ENCODE measurements at regions not wholly inside any gene's neighbourhood (a gene's known extent, or its start where the extent isn't known, plus 50 kb on each side); places are given as distances from the start of the nearest gene placed in this dataset.

DNA sequence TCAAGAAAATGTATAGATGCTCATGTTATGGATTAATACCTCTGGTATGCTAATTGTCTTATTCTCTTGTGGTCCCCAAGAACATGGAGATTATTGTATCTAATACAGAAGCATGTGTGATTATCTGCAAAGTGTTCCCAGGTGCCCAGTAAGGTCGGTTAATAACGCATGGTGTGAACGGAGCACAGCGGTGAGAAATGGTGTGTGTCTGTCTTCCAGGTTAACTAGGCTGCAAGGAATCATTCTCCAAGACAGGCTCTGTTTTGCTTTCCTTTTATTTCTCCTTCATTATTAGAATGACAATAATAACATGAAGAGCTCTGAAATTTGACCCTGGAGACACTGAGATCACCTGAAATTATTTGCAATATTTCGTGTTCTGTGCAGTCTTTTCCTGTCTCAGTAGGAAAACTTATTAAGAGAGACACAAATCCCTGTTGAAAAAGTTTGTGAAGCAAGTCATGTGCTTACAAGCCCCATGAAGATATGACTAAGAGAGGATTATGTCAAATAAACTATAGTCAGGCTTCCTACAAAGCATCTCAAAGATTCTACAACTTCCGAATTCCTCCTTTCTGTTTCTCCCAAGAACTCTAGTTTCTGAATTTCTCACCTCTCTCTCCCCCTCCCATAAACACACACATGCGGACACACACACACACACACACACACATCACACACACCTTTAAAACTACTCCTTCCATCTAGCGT is 230.9 kb downstream of the HS3ST1 start:
- Mint-ChIP-seq H3K27me3 (ENCODE audit: low read depth, poor library complexity) (no peaks in the 10 kb centered on the region), H3K9me3 (no peaks in the 10 kb centered on the region), H3K27ac (peak overlapping the region; percentile 7), H3K4me3 (no peak overlapping the region), H3K4me1 (peaks cover 29% of the 10 kb centered on the region), H3K36me3 (ENCODE audit: low read depth) (no peaks in the 10 kb centered on the region)
- TF ChIP-seq, protein P1, sequence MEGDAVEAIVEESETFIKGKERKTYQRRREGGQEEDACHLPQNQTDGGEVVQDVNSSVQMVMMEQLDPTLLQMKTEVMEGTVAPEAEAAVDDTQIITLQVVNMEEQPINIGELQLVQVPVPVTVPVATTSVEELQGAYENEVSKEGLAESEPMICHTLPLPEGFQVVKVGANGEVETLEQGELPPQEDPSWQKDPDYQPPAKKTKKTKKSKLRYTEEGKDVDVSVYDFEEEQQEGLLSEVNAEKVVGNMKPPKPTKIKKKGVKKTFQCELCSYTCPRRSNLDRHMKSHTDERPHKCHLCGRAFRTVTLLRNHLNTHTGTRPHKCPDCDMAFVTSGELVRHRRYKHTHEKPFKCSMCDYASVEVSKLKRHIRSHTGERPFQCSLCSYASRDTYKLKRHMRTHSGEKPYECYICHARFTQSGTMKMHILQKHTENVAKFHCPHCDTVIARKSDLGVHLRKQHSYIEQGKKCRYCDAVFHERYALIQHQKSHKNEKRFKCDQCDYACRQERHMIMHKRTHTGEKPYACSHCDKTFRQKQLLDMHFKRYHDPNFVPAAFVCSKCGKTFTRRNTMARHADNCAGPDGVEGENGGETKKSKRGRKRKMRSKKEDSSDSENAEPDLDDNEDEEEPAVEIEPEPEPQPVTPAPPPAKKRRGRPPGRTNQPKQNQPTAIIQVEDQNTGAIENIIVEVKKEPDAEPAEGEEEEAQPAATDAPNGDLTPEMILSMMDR (IDR thresholded peaks at IDR 0.05): no peak
- no peak for DNase-seq

DNA sequence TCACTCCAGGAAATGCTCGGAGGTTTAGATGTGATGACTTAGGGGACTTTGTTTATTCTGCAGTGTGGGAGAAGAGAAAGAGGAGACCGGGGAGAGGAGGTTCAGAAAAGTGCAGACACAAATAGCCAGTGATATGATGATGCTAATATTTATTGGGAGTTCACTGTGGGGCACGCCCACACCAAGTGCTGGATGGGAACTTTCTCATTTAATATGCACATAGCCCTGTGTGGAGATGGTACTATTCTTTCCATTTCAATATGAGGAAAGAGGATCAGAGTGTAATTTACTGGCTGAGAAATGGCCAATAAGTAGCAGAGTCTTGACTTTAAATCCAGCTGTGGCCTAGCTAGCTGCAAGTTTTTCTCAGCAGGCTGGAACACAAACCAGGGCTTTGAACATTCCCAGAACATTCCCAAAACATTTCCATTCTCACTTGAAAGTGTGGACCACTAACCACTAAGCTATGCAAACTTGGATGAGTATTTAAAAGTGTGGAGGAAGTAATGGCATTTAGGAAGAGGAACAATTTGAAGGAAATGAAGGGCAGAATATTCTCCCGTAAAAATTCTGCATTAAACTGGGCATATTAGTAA is 231.7 kb downstream of the HS3ST1 start:
- H3K27me3 Mint-ChIP-seq (ENCODE audit: low read depth, poor library complexity): no peaks in the 10 kb centered on the region
- TF ChIP-seq, protein P1 (IDR thresholded peaks at IDR 0.05): no peak

DNA sequence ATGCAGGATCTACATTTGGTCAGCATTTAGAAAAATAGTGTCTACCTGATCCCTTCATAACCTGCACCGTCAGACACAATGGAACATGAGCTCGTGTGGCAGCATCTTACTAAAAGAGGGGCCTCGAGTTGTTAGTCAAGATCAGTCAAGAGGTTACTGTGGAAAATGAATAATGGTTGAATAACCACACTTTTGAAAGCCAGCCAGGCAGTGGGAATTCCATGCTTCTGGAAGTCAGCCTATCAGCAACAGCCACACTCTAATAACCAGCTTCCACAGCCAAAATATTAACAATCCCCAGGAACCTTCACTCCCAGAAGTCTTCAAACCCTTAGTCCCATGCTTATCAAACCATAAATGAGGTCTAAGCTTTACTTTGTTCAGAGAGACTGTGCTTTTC is 234.3 kb downstream of the HS3ST1 start:
- Mint-ChIP-seq H3K4me1 (peaks cover 45% of the 10 kb centered on the region), H3K36me3 (ENCODE audit: low read depth) (no peaks in the 10 kb centered on the region), H3K27me3 (ENCODE audit: low read depth, poor library complexity) (no peaks in the 10 kb centered on the region)

More for the DNA sequence above, 231.7 kb downstream of the HS3ST1 start:
- Mint-ChIP-seq H3K27ac (peak overlapping the region; percentile 68), H3K4me3 (no peak overlapping the region), H3K36me3 (ENCODE audit: low read depth) (no peaks in the 10 kb centered on the region), H3K9me3 (no peaks in the 10 kb centered on the region), H3K4me1 (peaks cover 29% of the 10 kb centered on the region)
- no peak for DNase-seq

DNA sequence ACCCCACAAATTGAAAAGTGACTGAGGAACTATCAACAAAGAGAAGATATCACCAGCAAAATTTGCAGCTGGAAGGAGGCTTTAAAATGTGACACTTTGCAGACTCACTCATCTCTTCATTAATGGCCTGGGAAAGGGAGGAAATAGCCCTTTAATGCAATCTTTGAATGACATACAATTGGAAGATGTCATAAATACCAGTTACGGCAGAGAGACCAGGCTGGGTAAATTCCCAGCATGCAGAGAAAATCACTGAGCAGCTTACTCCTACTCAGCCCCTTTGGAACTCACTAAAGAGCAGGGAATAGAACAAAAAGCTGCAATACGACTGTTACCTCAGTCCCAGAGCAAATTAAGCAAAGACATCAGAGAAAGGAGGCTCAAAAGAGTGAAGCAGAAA is 238.9 kb downstream of the HS3ST1 start:
- TF ChIP-seq, protein P1 (IDR thresholded peaks at IDR 0.05): no peak
- DNase-seq: no peak
- H3K27ac Mint-ChIP-seq: peak overlapping the region; percentile 81
- no peaks in the 10 kb centered on the region for H3K9me3 Mint-ChIP-seq
- no peaks in the 10 kb centered on the region for H3K27me3 Mint-ChIP-seq (ENCODE audit: low read depth, poor library complexity)
- no peaks in the 10 kb centered on the region for H3K36me3 Mint-ChIP-seq (ENCODE audit: low read depth)
- H3K4me1 Mint-ChIP-seq: peaks cover 22% of the 10 kb centered on the region
- peak overlapping the region; percentile 11 for H3K4me3 Mint-ChIP-seq

More for the DNA sequence above, 234.3 kb downstream of the HS3ST1 start:
- Mint-ChIP-seq H3K4me3 (no peak overlapping the region), H3K9me3 (no peaks in the 10 kb centered on the region), H3K27ac (peak overlapping the region; percentile 49)
- TF ChIP-seq, protein P1 (IDR thresholded peaks at IDR 0.05): no peak
- DNase-seq: no peak

DNA sequence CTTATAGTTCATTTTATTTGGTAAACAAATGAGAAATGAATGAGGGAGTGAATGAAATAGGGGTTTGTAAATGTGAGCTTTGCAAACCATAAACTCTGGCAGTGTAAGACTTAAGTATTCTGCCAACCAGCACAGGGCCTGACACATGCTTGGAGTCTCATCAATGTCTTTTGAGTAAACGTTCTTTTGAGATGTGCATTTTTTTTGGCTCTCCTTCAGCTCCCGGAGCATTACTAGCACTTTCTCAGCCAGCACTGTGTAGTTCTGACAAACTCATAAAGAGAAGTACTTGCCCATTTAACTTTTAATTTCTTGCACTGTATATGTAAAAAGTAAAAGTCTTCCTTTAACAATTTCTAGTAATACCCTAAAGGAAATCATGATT is 245.3 kb downstream of the HS3ST1 start:
- no peak for DNase-seq
- Mint-ChIP-seq H3K4me1 (no peaks in the 10 kb centered on the region), H3K27ac (no peak overlapping the region), H3K4me3 (no peak overlapping the region), H3K9me3 (no peaks in the 10 kb centered on the region), H3K27me3 (ENCODE audit: low read depth, poor library complexity) (peaks cover 5% of the 10 kb centered on the region), H3K36me3 (ENCODE audit: low read depth) (no peaks in the 10 kb centered on the region)
- TF ChIP-seq, protein P1 (IDR thresholded peaks at IDR 0.05): no peak
